ENCODE measurements at regions not wholly inside any gene's neighbourhood (a gene's known extent, or its start where the extent isn't known, plus 50 kb on each side); places are given as distances from the start of the nearest gene placed in this dataset.

GRCh38 chr2:107553539-107553938, 273.2 kb upstream of the RGPD4 start:
- H3K4me1 Mint-ChIP-seq (ENCODE audit: low read depth, unreplicated experiment): no peaks in the 10 kb centered on the region
- no peak for TF ChIP-seq CTCF (IDR thresholded peaks at IDR 0.05; ENCODE audit: unreplicated experiment)
- H3K27ac Mint-ChIP-seq (ENCODE audit: unreplicated experiment): no peak overlapping the region
- peaks cover 4% of the 10 kb centered on the region for H3K9me3 Mint-ChIP-seq (ENCODE audit: low read depth, unreplicated experiment)
- no peak overlapping the region for H3K4me3 Mint-ChIP-seq (ENCODE audit: low read depth, unreplicated experiment)
- intact Hi-C loops (cut with micrococcal nuclease; ENCODE audit: unreplicated experiment): no loop called here
- H3K36me3 Mint-ChIP-seq (ENCODE audit: insufficient read depth, unreplicated experiment): no peaks in the 10 kb centered on the region
- H3K27me3 Mint-ChIP-seq (ENCODE audit: unreplicated experiment): no peaks in the 10 kb centered on the region
- CTCF ChIA-PET: no interaction called here
- DNase-seq: no peak
- BruUV-seq (replicated peaks): no TSS peak

DNA sequence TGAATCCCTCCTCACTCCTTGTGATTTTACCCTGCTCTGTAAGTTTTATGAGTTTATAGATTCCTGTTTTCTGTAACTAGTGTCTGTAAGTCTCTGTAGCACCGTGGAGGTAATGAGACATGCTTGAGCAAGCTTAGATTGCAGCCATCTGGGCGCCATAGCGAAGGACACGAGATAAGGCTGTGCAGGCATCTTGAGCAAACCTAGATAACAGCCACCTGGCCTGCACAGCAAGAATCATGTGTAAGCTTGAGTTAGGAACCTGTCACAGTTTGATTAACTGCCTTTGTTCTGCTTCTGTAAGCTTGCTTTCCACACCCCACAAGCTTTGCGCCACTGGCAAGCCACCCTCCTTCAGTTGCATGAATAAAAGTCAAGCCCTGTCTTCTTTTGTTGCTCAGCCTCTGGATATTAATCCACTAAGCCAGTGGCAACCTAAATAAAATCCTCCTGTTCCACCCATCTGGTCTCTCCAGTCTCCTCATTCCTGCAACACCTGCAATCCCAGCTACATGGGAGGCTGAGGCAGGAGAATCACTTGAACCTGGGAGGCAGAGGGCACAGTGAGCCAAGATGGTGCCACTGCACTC, 270.6 kb upstream of the RGPD4 start:
- H3K4me3 Mint-ChIP-seq (ENCODE audit: low read depth, unreplicated experiment): no peak overlapping the region
- no peak for DNase-seq
- H3K27me3 Mint-ChIP-seq (ENCODE audit: unreplicated experiment): no peaks in the 10 kb centered on the region
- H3K36me3 Mint-ChIP-seq (ENCODE audit: insufficient read depth, unreplicated experiment): no peaks in the 10 kb centered on the region
- H3K4me1 Mint-ChIP-seq (ENCODE audit: low read depth, unreplicated experiment): no peaks in the 10 kb centered on the region
- H3K27ac Mint-ChIP-seq (ENCODE audit: unreplicated experiment): no peak overlapping the region
- peaks cover 8% of the 10 kb centered on the region for H3K9me3 Mint-ChIP-seq (ENCODE audit: low read depth, unreplicated experiment)
- intact Hi-C loops (cut with micrococcal nuclease; ENCODE audit: unreplicated experiment): no loop called here
- no peak for TF ChIP-seq CTCF (IDR thresholded peaks at IDR 0.05; ENCODE audit: unreplicated experiment)
- CTCF ChIA-PET: interaction anchor here (0.7 kb wide), 2 partner anchors 42 to 711 kb away, joined by 3 read pairs; no protein-coding TSS in a partner anchor
- no TSS peak for BruUV-seq (replicated peaks)

- intact Hi-C loops (cut with micrococcal nuclease; ENCODE audit: unreplicated experiment): no loop called here
- H3K4me1 Mint-ChIP-seq (ENCODE audit: low read depth, unreplicated experiment): no peaks in the 10 kb centered on the region
- no peak overlapping the region for H3K27ac Mint-ChIP-seq (ENCODE audit: unreplicated experiment)
- DNase-seq: no peak
- no TSS peak for BruUV-seq (replicated peaks)
- peaks cover 11% of the 10 kb centered on the region for H3K9me3 Mint-ChIP-seq (ENCODE audit: low read depth, unreplicated experiment)
- no peak for TF ChIP-seq CTCF (IDR thresholded peaks at IDR 0.05; ENCODE audit: unreplicated experiment)
- CTCF ChIA-PET: no interaction called here
- H3K4me3 Mint-ChIP-seq (ENCODE audit: low read depth, unreplicated experiment): no peak overlapping the region
- no peaks in the 10 kb centered on the region for H3K27me3 Mint-ChIP-seq (ENCODE audit: unreplicated experiment)
- no peaks in the 10 kb centered on the region for H3K36me3 Mint-ChIP-seq (ENCODE audit: insufficient read depth, unreplicated experiment)
Measured at GRCh38 chr2:107558295-107558694, 268.4 kb upstream of the RGPD4 start.

DNA sequence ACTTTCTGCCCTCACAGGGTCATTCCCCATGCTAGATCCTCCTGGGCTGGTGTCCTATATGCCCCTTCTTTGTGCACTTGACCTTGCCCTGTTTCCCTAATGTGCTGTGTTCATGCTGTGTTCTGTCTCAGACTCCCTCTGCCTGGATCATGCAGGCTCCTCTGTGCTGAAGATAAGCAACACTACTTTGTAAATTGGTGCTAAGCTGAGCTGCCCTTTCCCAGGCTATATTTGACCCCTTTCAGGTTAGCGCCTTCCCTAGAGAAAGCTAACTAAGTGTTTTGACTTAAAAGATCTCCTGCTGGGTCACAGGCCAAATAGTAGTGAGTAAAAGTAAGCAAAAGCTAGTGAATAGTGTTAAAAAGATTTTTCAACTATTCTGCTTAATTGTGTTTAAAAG, 257.2 kb upstream of the RGPD4 start:
- intact Hi-C loops (cut with micrococcal nuclease; ENCODE audit: unreplicated experiment): no loop called here
- no peak overlapping the region for H3K4me3 Mint-ChIP-seq (ENCODE audit: low read depth, unreplicated experiment)
- no peak for TF ChIP-seq CTCF (IDR thresholded peaks at IDR 0.05; ENCODE audit: unreplicated experiment)

More for the DNA sequence above, 257.2 kb upstream of the RGPD4 start:
- BruUV-seq (replicated peaks): no TSS peak
- Mint-ChIP-seq H3K9me3 (ENCODE audit: low read depth, unreplicated experiment) (peaks cover 6% of the 10 kb centered on the region), H3K36me3 (ENCODE audit: insufficient read depth, unreplicated experiment) (no peaks in the 10 kb centered on the region), H3K27me3 (ENCODE audit: unreplicated experiment) (no peaks in the 10 kb centered on the region), H3K27ac (ENCODE audit: unreplicated experiment) (no peak overlapping the region), H3K4me1 (ENCODE audit: low read depth, unreplicated experiment) (no peaks in the 10 kb centered on the region)
- DNase-seq: no peak
- CTCF ChIA-PET: no interaction called here
